Breast epithelium (tissue), 4 donors: ENCODE measurements at regions not wholly inside any gene's neighbourhood (a gene's known extent, or its start where the extent isn't known, plus 50 kb on each side); places are given as distances from the start of the nearest gene placed in this dataset.

ENCODE experiments used
- DNase-seq, 2 donors: peaks; one replicate each; pipeline ENCODE4 v3.0.0-alpha.2; 2019; ENCODE audit warnings: low spot score in 2 of 2
- H3K27ac ChIP-seq, 2 donors: fragments of 200-600 bp; sonication (generic) in 1 of 2; one replicate each; pipeline ENCODE4 v1.5.1; 2016 to 2019; ENCODE audit warnings: mild to moderate bottlenecking in 1 of 2
- H3K27me3 ChIP-seq, 2 donors: fragments of 200-600 bp; sonication (generic) in 1 of 2; one replicate each; pipeline versions ENCODE4 v1.5.1 to v1.6.0; 2017 to 2019; ENCODE audit warnings: control low read depth in 1 of 2, mild to moderate bottlenecking in 1 of 2
- H3K36me3 ChIP-seq: fragments of 200-600 bp; one replicate; pipeline ENCODE4 v1.5.1; 2019
- H3K4me1 ChIP-seq, 2 donors: fragments of 200-600 bp; sonication (generic); one replicate each; pipeline ENCODE4 v1.5.1; 2016 to 2019; ENCODE audit warnings: control low read depth in 1 of 2
- H3K4me3 ChIP-seq, 3 donors: fragments of 200-600 bp; sonication (generic); 1 replicate in 2 of 3; 2 replicates in 1 of 3; pipeline ENCODE4 v1.5.1; 2016 to 2019; ENCODE audit warnings: mild to moderate bottlenecking in 3 of 3, moderate library complexity in 2 of 3
- H3K9me3 ChIP-seq, 2 donors: fragments of 200-600 bp; sonication (generic) in 1 of 2; one replicate each; pipeline ENCODE4 v1.5.1; 2016 to 2019; ENCODE audit warnings: control low read depth in 1 of 2
- POLR2A ChIP-seq: fragments of 450-650 bp; IDR thresholded peaks from one replicate; pipeline ENCODE4 v1.6.1; 2016; ENCODE audit warnings: antibody characterized with exemption, mild to moderate bottlenecking, moderate library complexity
- POLR2AphosphoS5 ChIP-seq, 3 donors: sonication (generic); formaldehyde crosslinking; IDR thresholded peaks; one replicate each; pipeline ENCODE4 v1.6.1; 2017; ENCODE audit warnings: antibody characterized with exemption in 3 of 3
- intact Hi-C: fragments of 100-400 bp; cut with DNase I; formaldehyde crosslinking; loops from one replicate; pipeline ENCODE4 v1.15.1; 2023; ENCODE audit warnings: low total_unique reads
- TF ChIP-seq, protein P1 (sequence below), 3 donors: fragments of 450-650 bp; IDR thresholded peaks; one replicate each; pipeline ENCODE4 v1.5.1; 2016 to 2017; ENCODE audit warnings: antibody characterized with exemption in 3 of 3, mild to moderate bottlenecking in 3 of 3, moderate library complexity in 3 of 3

DNA sequence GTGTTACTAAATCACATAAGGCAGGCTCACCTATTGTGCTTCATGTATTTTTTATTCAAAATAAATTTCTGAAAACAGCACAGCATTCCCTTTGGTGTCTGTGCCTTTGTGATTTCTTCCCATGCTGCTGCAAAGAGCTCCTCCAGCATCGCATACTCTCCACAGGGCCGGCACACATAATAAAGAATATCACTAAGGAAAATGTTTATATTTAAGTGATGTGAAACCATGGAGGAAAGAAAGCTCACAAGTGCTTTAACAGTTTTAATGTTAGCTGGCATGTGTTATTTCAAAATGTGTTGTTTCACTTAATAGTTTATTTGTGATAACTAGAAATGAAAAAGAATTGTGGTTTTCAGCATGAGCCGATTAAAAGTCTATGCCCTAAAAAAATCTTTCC, 241.3 kb upstream of the ANO3 start:
- Histone ChIP-seq H3K4me1 (no peaks in the 10 kb centered on the region), H3K9me3 (no peaks in the 10 kb centered on the region), H3K36me3 (no peaks in the 10 kb centered on the region), H3K4me3 (no peak overlapping the region), H3K27ac (no peak overlapping the region), H3K27me3 (no peaks in the 10 kb centered on the region)
- no peak for DNase-seq
- intact Hi-C loops = no loop called here
- TF ChIP-seq, protein P1, sequence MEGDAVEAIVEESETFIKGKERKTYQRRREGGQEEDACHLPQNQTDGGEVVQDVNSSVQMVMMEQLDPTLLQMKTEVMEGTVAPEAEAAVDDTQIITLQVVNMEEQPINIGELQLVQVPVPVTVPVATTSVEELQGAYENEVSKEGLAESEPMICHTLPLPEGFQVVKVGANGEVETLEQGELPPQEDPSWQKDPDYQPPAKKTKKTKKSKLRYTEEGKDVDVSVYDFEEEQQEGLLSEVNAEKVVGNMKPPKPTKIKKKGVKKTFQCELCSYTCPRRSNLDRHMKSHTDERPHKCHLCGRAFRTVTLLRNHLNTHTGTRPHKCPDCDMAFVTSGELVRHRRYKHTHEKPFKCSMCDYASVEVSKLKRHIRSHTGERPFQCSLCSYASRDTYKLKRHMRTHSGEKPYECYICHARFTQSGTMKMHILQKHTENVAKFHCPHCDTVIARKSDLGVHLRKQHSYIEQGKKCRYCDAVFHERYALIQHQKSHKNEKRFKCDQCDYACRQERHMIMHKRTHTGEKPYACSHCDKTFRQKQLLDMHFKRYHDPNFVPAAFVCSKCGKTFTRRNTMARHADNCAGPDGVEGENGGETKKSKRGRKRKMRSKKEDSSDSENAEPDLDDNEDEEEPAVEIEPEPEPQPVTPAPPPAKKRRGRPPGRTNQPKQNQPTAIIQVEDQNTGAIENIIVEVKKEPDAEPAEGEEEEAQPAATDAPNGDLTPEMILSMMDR (IDR thresholded peaks at IDR 0.05) = no peak
- TF ChIP-seq POLR2A (no peak), POLR2AphosphoS5 (IDR thresholded peaks at IDR 0.05) (no peak)

GRCh38 chr11:26093206-26093605, 238.7 kb upstream of the ANO3 start:
- DNase-seq = no peak
- Histone ChIP-seq H3K36me3 (no peaks in the 10 kb centered on the region), H3K4me1 (no peaks in the 10 kb centered on the region), H3K27me3 (no peaks in the 10 kb centered on the region), H3K4me3 (no peak overlapping the region), H3K27ac (no peak overlapping the region), H3K9me3 (no peaks in the 10 kb centered on the region)
- intact Hi-C loops = no loop called here
- TF ChIP-seq, protein P1 (IDR thresholded peaks at IDR 0.05) = no peak
- TF ChIP-seq POLR2AphosphoS5 (IDR thresholded peaks at IDR 0.05) = no peak
- TF ChIP-seq POLR2A = no peak

GRCh38 chr11:26095340-26095739, 236.6 kb upstream of the ANO3 start:
- H3K27me3 ChIP-seq = no peaks in the 10 kb centered on the region
- H3K4me1 ChIP-seq = no peaks in the 10 kb centered on the region
- no peaks in the 10 kb centered on the region for H3K36me3 ChIP-seq
- no peak overlapping the region for H3K4me3 ChIP-seq
- no peak for TF ChIP-seq POLR2A
- TF ChIP-seq, protein P1 (IDR thresholded peaks at IDR 0.05) = no peak
- TF ChIP-seq POLR2AphosphoS5 (IDR thresholded peaks at IDR 0.05) = no peak
- no peak for DNase-seq
- H3K27ac ChIP-seq = no peak overlapping the region
- no peaks in the 10 kb centered on the region for H3K9me3 ChIP-seq
- intact Hi-C loops = no loop called here

- Histone ChIP-seq H3K27ac (no peak overlapping the region), H3K9me3 (no peaks in the 10 kb centered on the region), H3K27me3 (no peaks in the 10 kb centered on the region), H3K4me3 (no peak overlapping the region), H3K36me3 (no peaks in the 10 kb centered on the region), H3K4me1 (no peaks in the 10 kb centered on the region)
- intact Hi-C loops = no loop called here
- no peak for TF ChIP-seq POLR2A
- TF ChIP-seq, protein P1 (IDR thresholded peaks at IDR 0.05) = no peak
- TF ChIP-seq POLR2AphosphoS5 (IDR thresholded peaks at IDR 0.05) = no peak
- DNase-seq = no peak
These were observed 235.5 kb upstream of the ANO3 start for GRCh38 chr11:26096451-26096850.

DNA sequence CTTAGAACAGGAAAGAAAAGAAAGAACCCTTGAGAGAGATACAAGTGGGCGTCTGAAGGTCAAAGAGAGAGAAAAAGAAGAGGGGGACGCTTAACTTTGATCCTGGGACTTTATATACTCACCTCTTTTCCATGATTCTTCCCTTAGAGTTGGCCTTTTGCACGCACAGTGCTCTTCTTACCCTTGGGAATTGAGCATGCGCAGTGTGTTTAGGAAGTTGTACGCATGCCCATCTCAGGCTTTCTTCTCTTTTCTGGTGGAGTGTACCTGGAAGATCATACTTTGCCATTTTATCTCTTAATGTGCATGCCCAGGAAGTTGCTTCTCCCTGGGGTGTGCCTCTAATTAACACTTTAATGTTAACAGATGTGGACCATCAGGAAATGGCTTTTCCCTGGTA, 229.6 kb upstream of the ANO3 start:
- Histone ChIP-seq H3K36me3 (no peaks in the 10 kb centered on the region), H3K4me3 (no peak overlapping the region), H3K27ac (no peak overlapping the region), H3K4me1 (no peaks in the 10 kb centered on the region), H3K9me3 (no peaks in the 10 kb centered on the region), H3K27me3 (no peaks in the 10 kb centered on the region)
- DNase-seq = no peak
- intact Hi-C loops = no loop called here
- TF ChIP-seq, protein P1 (IDR thresholded peaks at IDR 0.05) = no peak
- TF ChIP-seq POLR2AphosphoS5 (IDR thresholded peaks at IDR 0.05) (no peak), POLR2A (no peak)
